Heart left ventricle (tissue), 16 donors: ENCODE measurements at regions not wholly inside any gene's neighbourhood (a gene's known extent, or its start where the extent isn't known, plus 50 kb on each side); places are given as distances from the start of the nearest gene placed in this dataset.
"Not testable (repeated sequence)": the region's sequence is repeated elsewhere in the genome, so short reads cannot be mapped to it uniquely, and the experiment has no call there.

Source experiments
- ATAC-seq, 4 donors: fragments of 200-7000 bp; cut with Tn5 transposase; one replicate each; pipeline ENCODE4 v1.9.1; 2020 to 2022; ENCODE audit warnings: moderate library complexity in 4 of 4, mild to moderate bottlenecking in 3 of 4, moderate number of reproducible peaks in 1 of 4
- DNase-seq, 5 donors: peaks; one replicate each; pipeline ENCODE4 v3.0.0-alpha.2; 2020
- H3K27ac ChIP-seq, 12 donors: fragments of 200-600 bp; sonication (generic) in 4 of 12; one replicate each; pipeline versions ENCODE4 v1.5.0 to v1.8.0; 2016 to 2022; ENCODE audit warnings: mild to moderate bottlenecking in 2 of 12
- H3K27me3 ChIP-seq, 9 donors: fragments of 200-600 bp; sonication (generic) in 2 of 9; one replicate each; pipeline versions ENCODE4 v1.5.1 to v1.8.0; 2016 to 2022; ENCODE audit warnings: mild to moderate bottlenecking in 3 of 9
- H3K36me3 ChIP-seq, 9 donors: fragments of 200-600 bp; sonication (generic) in 2 of 9; one replicate each; pipeline versions ENCODE4 v1.5.0 to v1.8.0; 2018 to 2022; ENCODE audit warnings: mild to moderate bottlenecking in 2 of 9
- H3K4me1 ChIP-seq, 12 donors: fragments of 200-600 bp; sonication (generic) in 4 of 12; one replicate each; pipeline versions ENCODE4 v1.5.0 to v1.8.0; 2016 to 2022; ENCODE audit warnings: mild to moderate bottlenecking in 3 of 12
- H3K4me3 ChIP-seq, 12 donors: fragments of 200-600 bp; sonication (generic) in 4 of 12; one replicate each; pipeline versions ENCODE4 v1.5.0 to v1.8.0; 2017 to 2022; ENCODE audit warnings: mild to moderate bottlenecking in 9 of 12, moderate library complexity in 4 of 12
- H3K9me3 ChIP-seq, 12 donors: fragments of 200-600 bp; sonication (generic) in 4 of 12; one replicate each; pipeline versions ENCODE4 v1.5.0 to v1.8.0; 2016 to 2022; ENCODE audit warnings: mild to moderate bottlenecking in 1 of 12
- CTCF ChIP-seq, 12 donors: fragments of 200-600 bp; sonication (generic) in 4 of 12; IDR thresholded peaks; one replicate each; pipeline versions ENCODE4 v1.5.0 to v1.8.0; 2018 to 2022; ENCODE audit warnings: antibody characterized with exemption in 12 of 12, mild to moderate bottlenecking in 5 of 12
- POLR2A ChIP-seq, 2 donors: fragments of 450-650 bp; IDR thresholded peaks; one replicate each; pipeline ENCODE4 v1.6.1; 2017; ENCODE audit warnings: antibody characterized with exemption in 2 of 2, mild to moderate bottlenecking in 2 of 2, moderate library complexity in 2 of 2
- WGBS, 4 donors: extraction: QIAGEN DNeasy Blood & Tissue Kit in 2 of 4; methylation state at CpG; one replicate each; pipeline versions ENCODE4 v1.1.5 to v1.1.7; 2013 to 2018; 5-methylcytosine and 5-hydroxymethylcytosine counted together
- intact Hi-C, 10 donors: fragments of 100-400 bp; cut with DNase I; formaldehyde crosslinking; loops; one replicate each; pipeline versions ENCODE4 v1.11.1 to v1.14.2; 2022
- donor health status: ischemic (EF 13 %, LVEDD 7.1; RV severe dilation, severe dysfunction).
- donor health status: healthy with polysubstance abuse.
- donor health status: DM: no; HTN: yes; CAD: no.
- donor health status: DM: no; HTN: no; CAD: no.
- donor health status: ischemic (EF 25% LVEDD 6.9; RV normal size, moderate dysfunction).
- donor health status: ischemic (EF 25% LVEDD 5.7; RV mildly dilated, moderate dysfunction).
- donor health status: healthy.
- donor health status: DM: yes; HTN: yes; CAD: no.
- donor health status: ischemic (EF 35%, LVEDD 5.7; RV mildly dilated, moderate dysfunction).
- donor health status: nonischemic (EF 11% LVEDD 7.7; RV severe dilation, severe dysfunction).
- donor health status: DM: yes; HTN: yes; CAD: no.
- donor health status: PGD.
- donor health status: ischemic (EF 29% LVEDD 5.4; RV normal size, mild dysfunction).
- donor health status: nonischemic (EF 23%, LVEDD 6.1; RV moderate dilation, normal function).

GRCh38 chr2:126115975-126116374 is 540.0 kb upstream of the GYPC start:
- WGBS, 4 donors: 81 to 89% (median 81%) methylated on average over 2 of the region's 2 CpGs
- no peak for TF ChIP-seq POLR2A (IDR thresholded peaks at IDR 0.05)
- no peak for TF ChIP-seq CTCF (IDR thresholded peaks at IDR 0.05)
- ATAC-seq (no peak), DNase-seq (no peak)
- H3K4me1 ChIP-seq: no peaks in the 10 kb centered on the region
- no peaks in the 10 kb centered on the region for H3K27me3 ChIP-seq
- H3K27ac ChIP-seq: no peak overlapping the region
- intact Hi-C loops: no loop called here
- no peaks in the 10 kb centered on the region for H3K36me3 ChIP-seq
- no peak overlapping the region for H3K4me3 ChIP-seq
- H3K9me3 ChIP-seq: no peaks in the 10 kb centered on the region

GRCh38 chr2:126117886-126118285 is 538.1 kb upstream of the GYPC start:
- Histone ChIP-seq H3K27me3 (no peaks in the 10 kb centered on the region), H3K27ac (no peak overlapping the region), H3K4me3 (no peak overlapping the region), H3K36me3 (no peaks in the 10 kb centered on the region), H3K4me1 (no peaks in the 10 kb centered on the region), H3K9me3 (no peaks in the 10 kb centered on the region)
- DNase-seq: no peak
- no peak for ATAC-seq
- TF ChIP-seq POLR2A (IDR thresholded peaks at IDR 0.05): no peak
- no peak for TF ChIP-seq CTCF (IDR thresholded peaks at IDR 0.05)
- 89 to 100% (median 94%) methylated on average over 1 of the region's 1 CpG for WGBS, 4 donors
- intact Hi-C loops: no loop called here

GRCh38 chr2:126145752-126146151 is 510.2 kb upstream of the GYPC start:
- WGBS, 4 donors: 52 to 76% (median 65%) methylated on average over 1 of the region's 1 CpG
- no peak overlapping the region for H3K4me3 ChIP-seq

GRCh38 chr2:126154256-126154785 is 501.6 kb upstream of the GYPC start:
- Histone ChIP-seq H3K27ac (no peak overlapping the region), H3K9me3 (peaks cover 0 to 25% (median 0%) of the 10 kb centered on the region in 12 donors), H3K4me1 (no peaks in the 10 kb centered on the region), H3K36me3 (no peaks in the 10 kb centered on the region), H3K27me3 (no peaks in the 10 kb centered on the region), H3K4me3 (no peak overlapping the region)
- intact Hi-C loops: no loop called here
- 87 to 92% (median 88%) methylated on average over 1 of the region's 1 CpG for WGBS, 4 donors
- DNase-seq: no peak
- TF ChIP-seq CTCF (IDR thresholded peaks at IDR 0.05): no peak
- TF ChIP-seq POLR2A (IDR thresholded peaks at IDR 0.05): no peak
- ATAC-seq: no peak

More at GRCh38 chr2:126145752-126146151, 510.2 kb upstream of the GYPC start:
- H3K27me3 ChIP-seq: no peaks in the 10 kb centered on the region
- TF ChIP-seq POLR2A (IDR thresholded peaks at IDR 0.05): no peak
- TF ChIP-seq CTCF (IDR thresholded peaks at IDR 0.05): no peak
- intact Hi-C loops: no loop called here
- H3K9me3 ChIP-seq: peaks cover 0 to 18% (median 11%) of the 10 kb centered on the region in 12 donors
- H3K36me3 ChIP-seq: no peaks in the 10 kb centered on the region
- ATAC-seq (no peak), DNase-seq (no peak)
- no peaks in the 10 kb centered on the region for H3K4me1 ChIP-seq
- no peak overlapping the region for H3K27ac ChIP-seq

GRCh38 chr2:126160950-126161349 is 495.0 kb upstream of the GYPC start:
- H3K4me1 ChIP-seq, intact Hi-C loops, H3K4me3 ChIP-seq, H3K27me3 ChIP-seq, H3K36me3 ChIP-seq, ATAC-seq, DNase-seq, H3K27ac ChIP-seq, H3K9me3 ChIP-seq: not testable (repeated sequence)
- 40 to 75% (median 72%) methylated on average over 1 to 4 of the region's 4 CpGs for WGBS, 4 donors
